ENCODE measurements at regions not wholly inside any gene's neighbourhood (a gene's known extent, or its start where the extent isn't known, plus 50 kb on each side); places are given as distances from the start of the nearest gene placed in this dataset.

DNA sequence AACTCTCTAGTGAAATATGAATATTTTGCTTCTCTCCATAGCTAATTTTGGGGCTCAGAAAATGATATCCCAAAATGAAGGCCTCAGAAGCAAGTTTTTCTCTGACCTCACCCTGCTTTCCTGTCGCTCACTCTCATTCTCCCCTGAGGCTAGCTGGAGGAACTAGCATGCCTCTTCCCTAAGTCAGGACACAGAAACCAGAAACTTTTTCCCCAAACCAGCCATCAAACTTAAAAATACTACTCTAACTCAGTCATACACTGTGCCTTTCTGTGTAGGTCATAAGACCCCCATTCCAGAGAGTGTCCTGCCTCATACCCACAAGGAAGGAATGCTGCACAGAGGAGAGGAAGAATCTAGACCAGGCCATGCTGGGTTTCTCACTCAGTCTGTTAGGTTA lies 329.6 kb downstream of the PCDH20 start:
- TF ChIP-seq, protein P1, sequence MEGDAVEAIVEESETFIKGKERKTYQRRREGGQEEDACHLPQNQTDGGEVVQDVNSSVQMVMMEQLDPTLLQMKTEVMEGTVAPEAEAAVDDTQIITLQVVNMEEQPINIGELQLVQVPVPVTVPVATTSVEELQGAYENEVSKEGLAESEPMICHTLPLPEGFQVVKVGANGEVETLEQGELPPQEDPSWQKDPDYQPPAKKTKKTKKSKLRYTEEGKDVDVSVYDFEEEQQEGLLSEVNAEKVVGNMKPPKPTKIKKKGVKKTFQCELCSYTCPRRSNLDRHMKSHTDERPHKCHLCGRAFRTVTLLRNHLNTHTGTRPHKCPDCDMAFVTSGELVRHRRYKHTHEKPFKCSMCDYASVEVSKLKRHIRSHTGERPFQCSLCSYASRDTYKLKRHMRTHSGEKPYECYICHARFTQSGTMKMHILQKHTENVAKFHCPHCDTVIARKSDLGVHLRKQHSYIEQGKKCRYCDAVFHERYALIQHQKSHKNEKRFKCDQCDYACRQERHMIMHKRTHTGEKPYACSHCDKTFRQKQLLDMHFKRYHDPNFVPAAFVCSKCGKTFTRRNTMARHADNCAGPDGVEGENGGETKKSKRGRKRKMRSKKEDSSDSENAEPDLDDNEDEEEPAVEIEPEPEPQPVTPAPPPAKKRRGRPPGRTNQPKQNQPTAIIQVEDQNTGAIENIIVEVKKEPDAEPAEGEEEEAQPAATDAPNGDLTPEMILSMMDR (IDR thresholded peaks at IDR 0.05; ENCODE audit: poor library complexity) = no peak
- no peak for TF ChIP-seq EZH2 (IDR thresholded peaks at IDR 0.05; ENCODE audit: borderline replicate concordance)

All from hepatocyte (in vitro differentiated cells).